Tibial nerve (tissue), 4 donors: ENCODE measurements at regions not wholly inside any gene's neighbourhood (a gene's known extent, or its start where the extent isn't known, plus 50 kb on each side); places are given as distances from the start of the nearest gene placed in this dataset.

ENCODE experiments used
- DNase-seq, 2 donors: peaks; one replicate each; pipeline ENCODE4 v3.0.0-alpha.2; 2019; ENCODE audit warnings: low spot score in 2 of 2
- H3K27ac ChIP-seq, 4 donors: fragments of 200-600 bp; sonication (generic) in 3 of 4; one replicate each; pipeline ENCODE4 v1.5.1; 2017 to 2019; ENCODE audit warnings: mild to moderate bottlenecking in 1 of 4
- H3K27me3 ChIP-seq, 2 donors: fragments of 200-600 bp; sonication (generic) in 1 of 2; one replicate each; pipeline versions ENCODE4 v1.5.1 to v1.6.0; 2017 to 2019
- H3K36me3 ChIP-seq, 3 donors: fragments of 200-600 bp; sonication (generic); one replicate each; pipeline ENCODE4 v1.5.1; 2018 to 2019
- H3K4me1 ChIP-seq, 4 donors: fragments of 200-600 bp; sonication (generic) in 3 of 4; one replicate each; pipeline ENCODE4 v1.5.1; 2017 to 2019
- H3K4me3 ChIP-seq, 4 donors: fragments of 200-600 bp; sonication (generic) in 3 of 4; one replicate each; pipeline ENCODE4 v1.5.1; 2017 to 2019; ENCODE audit warnings: mild to moderate bottlenecking in 1 of 4, moderate library complexity in 1 of 4
- H3K9me3 ChIP-seq, 4 donors: fragments of 200-600 bp; sonication (generic) in 3 of 4; one replicate each; pipeline ENCODE4 v1.5.1; 2017 to 2019
- EP300 ChIP-seq, 2 donors: sonication (generic); formaldehyde crosslinking; IDR thresholded peaks; one replicate each; pipeline ENCODE4 v1.6.1; 2017; ENCODE audit warnings: antibody characterized with exemption in 2 of 2, mild to moderate bottlenecking in 1 of 2
- POLR2A ChIP-seq, 2 donors: fragments of 450-650 bp; IDR thresholded peaks; one replicate each; pipeline ENCODE4 v1.6.1; 2017; ENCODE audit warnings: antibody characterized with exemption in 2 of 2, mild to moderate bottlenecking in 2 of 2, moderate library complexity in 2 of 2
- WGBS, 2 donors: methylation state at CpG; one replicate each; pipeline ENCODE4 v1.1.5; 2018; 5-methylcytosine and 5-hydroxymethylcytosine counted together
- TF ChIP-seq, protein P1 (sequence below), 5 experiments: fragments of 200-600 bp in 3 of 5; fragments of 450-650 bp in 2 of 5; sonication (generic) in 3 of 5; IDR thresholded peaks; one replicate each; pipeline ENCODE4 v1.5.1; 2016 to 2019; ENCODE audit warnings: antibody characterized with exemption in 5 of 5, mild to moderate bottlenecking in 3 of 5, moderate library complexity in 2 of 5

- Histone ChIP-seq H3K4me3 (no peak overlapping the region), H3K36me3 (no peaks in the 10 kb centered on the region), H3K27ac (peak overlapping the region in 1 of 4 donors; percentile 27), H3K4me1 (no peaks in the 10 kb centered on the region), H3K9me3 (peaks cover 0 to 8% (median 0%) of the 10 kb centered on the region in 4 donors), H3K27me3 (no peaks in the 10 kb centered on the region)
- peak; percentile 84 to 93 for TF ChIP-seq EP300 (IDR thresholded peaks at IDR 0.05)
- no peak for TF ChIP-seq POLR2A (IDR thresholded peaks at IDR 0.05)
- TF ChIP-seq, protein P1, sequence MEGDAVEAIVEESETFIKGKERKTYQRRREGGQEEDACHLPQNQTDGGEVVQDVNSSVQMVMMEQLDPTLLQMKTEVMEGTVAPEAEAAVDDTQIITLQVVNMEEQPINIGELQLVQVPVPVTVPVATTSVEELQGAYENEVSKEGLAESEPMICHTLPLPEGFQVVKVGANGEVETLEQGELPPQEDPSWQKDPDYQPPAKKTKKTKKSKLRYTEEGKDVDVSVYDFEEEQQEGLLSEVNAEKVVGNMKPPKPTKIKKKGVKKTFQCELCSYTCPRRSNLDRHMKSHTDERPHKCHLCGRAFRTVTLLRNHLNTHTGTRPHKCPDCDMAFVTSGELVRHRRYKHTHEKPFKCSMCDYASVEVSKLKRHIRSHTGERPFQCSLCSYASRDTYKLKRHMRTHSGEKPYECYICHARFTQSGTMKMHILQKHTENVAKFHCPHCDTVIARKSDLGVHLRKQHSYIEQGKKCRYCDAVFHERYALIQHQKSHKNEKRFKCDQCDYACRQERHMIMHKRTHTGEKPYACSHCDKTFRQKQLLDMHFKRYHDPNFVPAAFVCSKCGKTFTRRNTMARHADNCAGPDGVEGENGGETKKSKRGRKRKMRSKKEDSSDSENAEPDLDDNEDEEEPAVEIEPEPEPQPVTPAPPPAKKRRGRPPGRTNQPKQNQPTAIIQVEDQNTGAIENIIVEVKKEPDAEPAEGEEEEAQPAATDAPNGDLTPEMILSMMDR (IDR thresholded peaks at IDR 0.05) = no peak
- DNase-seq = peak in 1 of 2 donors; percentile 61
- 50 to 52% methylated on average over 5 to 6 of the region's 6 CpGs for WGBS, 2 donors
These were observed 120.9 kb downstream of the HLX start for GRCh38 chr1:220999872-221000863.

DNA sequence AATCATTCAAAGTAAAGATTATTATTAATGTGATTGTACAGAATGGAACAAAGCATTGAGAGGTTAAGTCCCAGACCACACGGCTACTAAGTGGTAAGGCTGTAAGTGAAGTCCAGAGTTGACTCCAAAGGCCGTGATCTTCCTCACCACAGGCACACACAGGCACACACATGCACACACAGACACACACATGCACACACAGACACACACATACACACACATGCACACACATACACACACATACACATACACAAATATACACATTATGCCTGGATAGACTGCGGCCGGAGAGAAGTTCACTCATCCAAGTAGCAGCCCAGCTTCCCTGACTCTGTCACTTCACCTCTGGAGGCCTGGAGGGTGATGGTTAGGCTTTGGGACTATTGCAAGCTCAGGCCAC, 121.9 kb downstream of the HLX start:
- no peak overlapping the region for H3K4me3 ChIP-seq
- H3K36me3 ChIP-seq = no peaks in the 10 kb centered on the region
- H3K9me3 ChIP-seq = peaks cover 0 to 15% (median 0%) of the 10 kb centered on the region in 4 donors
- DNase-seq = no peak
- 87 to 92% methylated on average over 4 of the region's 4 CpGs for WGBS, 2 donors
- no peaks in the 10 kb centered on the region for H3K27me3 ChIP-seq
- H3K4me1 ChIP-seq = no peaks in the 10 kb centered on the region
- H3K27ac ChIP-seq = peak overlapping the region in 1 of 4 donors; percentile 26
- TF ChIP-seq, protein P1 (IDR thresholded peaks at IDR 0.05) = no peak
- TF ChIP-seq EP300 (IDR thresholded peaks at IDR 0.05) = no peak
- no peak for TF ChIP-seq POLR2A (IDR thresholded peaks at IDR 0.05)

- Histone ChIP-seq H3K4me3 (no peak overlapping the region), H3K36me3 (no peaks in the 10 kb centered on the region), H3K27ac (no peak overlapping the region), H3K4me1 (no peaks in the 10 kb centered on the region), H3K27me3 (no peaks in the 10 kb centered on the region), H3K9me3 (peaks cover 0 to 15% (median 0%) of the 10 kb centered on the region in 4 donors)
- 94 to 98% methylated on average over 3 of the region's 3 CpGs for WGBS, 2 donors
- no peak for DNase-seq
- TF ChIP-seq POLR2A (IDR thresholded peaks at IDR 0.05) (no peak), EP300 (IDR thresholded peaks at IDR 0.05) (no peak)
- TF ChIP-seq, protein P1 (IDR thresholded peaks at IDR 0.05) = no peak
These were observed 123.4 kb downstream of the HLX start for GRCh38 chr1:221002601-221003000.

- H3K36me3 ChIP-seq = no peaks in the 10 kb centered on the region
- H3K4me1 ChIP-seq = peaks cover 0 to 17% (median 0%) of the 10 kb centered on the region in 4 donors
- no peak overlapping the region for H3K4me3 ChIP-seq
- no peak overlapping the region for H3K27ac ChIP-seq
- no peaks in the 10 kb centered on the region for H3K9me3 ChIP-seq
- no peaks in the 10 kb centered on the region for H3K27me3 ChIP-seq
- 38 to 45% methylated on average over 1 of the region's 1 CpG for WGBS, 2 donors
- no peak for DNase-seq
- TF ChIP-seq POLR2A (IDR thresholded peaks at IDR 0.05) = no peak
- TF ChIP-seq, protein P1 (IDR thresholded peaks at IDR 0.05) = no peak
- TF ChIP-seq EP300 (IDR thresholded peaks at IDR 0.05) = no peak
These were observed 131.9 kb downstream of the HLX start for GRCh38 chr1:221011145-221011544.

GRCh38 chr1:221012120-221012519, 132.9 kb downstream of the HLX start:
- Histone ChIP-seq H3K4me3 (no peak overlapping the region), H3K27ac (no peak overlapping the region), H3K9me3 (no peaks in the 10 kb centered on the region), H3K27me3 (no peaks in the 10 kb centered on the region), H3K36me3 (no peaks in the 10 kb centered on the region), H3K4me1 (peaks cover 0 to 17% (median 0%) of the 10 kb centered on the region in 4 donors)
- WGBS, 2 donors = 85 to 88% methylated on average over 5 of the region's 5 CpGs
- no peak for TF ChIP-seq POLR2A (IDR thresholded peaks at IDR 0.05)
- TF ChIP-seq EP300 (IDR thresholded peaks at IDR 0.05) = no peak
- TF ChIP-seq, protein P1 (IDR thresholded peaks at IDR 0.05) = no peak
- no peak for DNase-seq
